ENCODE measurements at regions not wholly inside any gene's neighbourhood (a gene's known extent, or its start where the extent isn't known, plus 50 kb on each side); places are given as distances from the start of the nearest gene placed in this dataset.

GRCh38 chr9:78678877-78679276 lies 382.0 kb downstream of the PSAT1 start:
- no peak overlapping the region for H2AFZ ChIP-seq (ENCODE audit: low read length)
- H3K18ac ChIP-seq (ENCODE audit: extremely low read depth, low read length), result no peak overlapping the region
- no peak overlapping the region for H3K56ac ChIP-seq (replicated peaks; ENCODE audit: insufficient read length, low read depth, low read length)
- no peak overlapping the region for H3K9ac ChIP-seq (replicated peaks in 1 of 4; ENCODE audit: extremely low read depth in 1 of 4, low read depth in 3 of 4, low read length in 3 of 4)
- no peaks in the 10 kb centered on the region for H3K79me1 ChIP-seq (ENCODE audit: low read depth, low read length)
- H2BK5ac ChIP-seq (ENCODE audit: low read depth, low read length), result no peak overlapping the region
- no peaks in the 10 kb centered on the region for H3K27me3 ChIP-seq (replicated peaks in 1 of 4; ENCODE audit: control insufficient read depth in 3 of 4, extremely low read depth in 1 of 4, insufficient read depth in 3 of 4, low read length in 3 of 4)
- no peak overlapping the region for H2BK12ac ChIP-seq (ENCODE audit: low read depth, low read length)
- H2BK15ac ChIP-seq (ENCODE audit: low read length), result no peak overlapping the region
- no peaks in the 10 kb centered on the region for H3K36me3 ChIP-seq (ENCODE audit: control insufficient read depth in 2 of 4, insufficient read depth in 4 of 4, low read length in 3 of 4)
- no peak for FAIRE-seq
- no peak overlapping the region for H3K23ac ChIP-seq (ENCODE audit: insufficient read length)
- no peak overlapping the region for H2BK20ac ChIP-seq (ENCODE audit: low read length)
- 90% methylated on average over 5 of the region's 5 CpGs; no CpG with 5 or more reads in 1 of the 2 experiments for WGBS, 2 experiments (ENCODE audit: extremely low coverage in 1 of 2, insufficient coverage in 1 of 2, insufficient read length in 1 of 2, insufficient replicate concordance in 2 of 2, low coverage in 1 of 2, low lambda C conversion rate in 2 of 2, missing lambda C conversion rate in 1 of 2)
- ChIA-PET CTCF (ENCODE audit: partially characterized antibody) (no interaction called here), POLR2A (ENCODE audit: partially characterized antibody) (no interaction called here)
- H2BK120ac ChIP-seq (replicated peaks; ENCODE audit: low read depth, low read length), result no peak overlapping the region
- no peak for TF ChIP-seq CTBP2 (IDR thresholded peaks at IDR 0.05; ENCODE audit: borderline replicate concordance, insufficient read depth, insufficient read length, low read length)
- TF ChIP-seq GTF2F1 (IDR thresholded peaks at IDR 0.05; ENCODE audit: borderline replicate concordance, low read depth, low read length), result no peak
- no peak for TF ChIP-seq RNF2 (IDR thresholded peaks at IDR 0.05; ENCODE audit: borderline replicate concordance, low read depth, low read length, missing control alignments, poor library complexity, severe bottlenecking)
- TF ChIP-seq TAF7 (optimal IDR thresholded peaks at IDR 0.05; ENCODE audit: borderline replicate concordance, low read depth, low read length), result no peak
- TF ChIP-seq TEAD4 (IDR thresholded peaks at IDR 0.05; ENCODE audit: low read depth, low read length), result no peak
- TF ChIP-seq CBX8 (IDR thresholded peaks at IDR 0.05; ENCODE audit: borderline replicate concordance, low read depth, low read length), result no peak
- TF ChIP-seq RBBP5 (IDR thresholded peaks at IDR 0.05; ENCODE audit: borderline replicate concordance, low read depth, low read length), result no peak
- TF ChIP-seq RFX5 (IDR thresholded peaks at IDR 0.05; ENCODE audit: borderline replicate concordance, low read depth, low read length), result no peak
- no peak for TF ChIP-seq CTCF (IDR thresholded peaks at IDR 0.05; ENCODE audit: control extremely low read depth in 1 of 3, insufficient read depth in 1 of 3, low read depth in 1 of 3, low read length in 3 of 3)
- no peak for TF ChIP-seq ZNF274 (IDR thresholded peaks at IDR 0.05; ENCODE audit: borderline replicate concordance, extremely low read depth, low read length)
- no peak overlapping the region for H4K91ac ChIP-seq (replicated peaks; ENCODE audit: insufficient read length, low read length)
- H4K20me1 ChIP-seq (replicated peaks in 1 of 2; ENCODE audit: control insufficient read depth in 1 of 2, insufficient read depth in 2 of 2, low read length in 2 of 2), result no peaks in the 10 kb centered on the region
- H3K4me2 ChIP-seq (ENCODE audit: insufficient read depth in 1 of 2, low read depth in 2 of 2, low read length in 2 of 2), result no peak overlapping the region
- H4K5ac ChIP-seq (ENCODE audit: insufficient read length, low read depth, low read length), result no peak overlapping the region
- DNase-seq (ENCODE audit: low read depth in 1 of 2, low spot score in 2 of 2), result no peak
- no peak overlapping the region for H3K14ac ChIP-seq (ENCODE audit: insufficient read length)
- no peaks in the 10 kb centered on the region for H3K23me2 ChIP-seq (ENCODE audit: low read depth, low read length)
- no peak overlapping the region for H3K4me3 ChIP-seq (ENCODE audit: extremely low read depth in 1 of 4, insufficient read depth in 2 of 4, low read depth in 3 of 4, low read length in 4 of 4)
- H3K4ac ChIP-seq (replicated peaks; ENCODE audit: insufficient read length, low read depth, low read length), result no peak overlapping the region
- H3K9me3 ChIP-seq (ENCODE audit: insufficient read depth in 2 of 2, low read depth in 1 of 2, low read length in 1 of 2), result no peaks in the 10 kb centered on the region
- no peaks in the 10 kb centered on the region for H3K79me2 ChIP-seq (ENCODE audit: control insufficient read depth in 1 of 2, insufficient read depth in 2 of 2, low read length in 2 of 2)
- H3K27ac ChIP-seq (ENCODE audit: low read depth, low read length), result no peak overlapping the region
- peaks cover 0 to 4% (median 0%) of the 10 kb centered on the region in 4 experiments; a peak in 1 of 7 replicates for H3K4me1 ChIP-seq (replicated peaks in 1 of 4; ENCODE audit: control insufficient read depth in 3 of 4, insufficient read depth in 4 of 4, low read length in 3 of 4)
- no peak overlapping the region for H4K8ac ChIP-seq (ENCODE audit: extremely low read depth, insufficient read depth, low read length)
- no peak overlapping the region for H2AK5ac ChIP-seq (ENCODE audit: low read depth, low read length)
